Stimulated activated CD4-positive, alpha-beta T cell treated with anti-CD3 and anti-CD28 coated beads, Interleukin-2, amount 100 ng/mL, for 48 hours (primary cell): ENCODE measurements at regions not wholly inside any gene's neighbourhood (a gene's known extent, or its start where the extent isn't known, plus 50 kb on each side); places are given as distances from the start of the nearest gene placed in this dataset.
"Not testable (repeated sequence)": the region's sequence is repeated elsewhere in the genome, so short reads cannot be mapped to it uniquely, and the experiment has no call there.

Experiments used
- DNase-seq, 2 donors: peaks; one replicate each; pipeline ENCODE4 v3.0.0-alpha.2; 2020

- not testable (repeated sequence) for DNase-seq
Observed at GRCh38 chr15:20285696-20286300, 255.8 kb downstream of the GOLGA6L6 start.

GRCh38 chr15:20284891-20285535, 256.6 kb downstream of the GOLGA6L6 start:
- not testable (repeated sequence) for DNase-seq

- not testable (repeated sequence) for DNase-seq
Observed at GRCh38 chr15:20283651-20284050, 257.9 kb downstream of the GOLGA6L6 start.

- DNase-seq, result not testable (repeated sequence)
Observed at GRCh38 chr15:20282491-20282943, 259.1 kb downstream of the GOLGA6L6 start.

GRCh38 chr15:20281567-20282275, 259.9 kb downstream of the GOLGA6L6 start:
- DNase-seq, result not testable (repeated sequence)

- DNase-seq, result no peak
Observed at GRCh38 chr15:20280933-20281463, 260.6 kb downstream of the GOLGA6L6 start.

- DNase-seq, result not testable (repeated sequence)
Observed at GRCh38 chr15:20280141-20280932, 261.3 kb downstream of the GOLGA6L6 start.

GRCh38 chr15:20279056-20279455, 262.5 kb downstream of the GOLGA6L6 start:
- not testable (repeated sequence) for DNase-seq

- DNase-seq, result not testable (repeated sequence)
Observed at GRCh38 chr15:20278376-20278775, 263.2 kb downstream of the GOLGA6L6 start.

GRCh38 chr15:20277451-20277850, 264.1 kb downstream of the GOLGA6L6 start:
- DNase-seq, result not testable (repeated sequence)

GRCh38 chr15:20276312-20277114, 265.1 kb downstream of the GOLGA6L6 start:
- not testable (repeated sequence) for DNase-seq

- not testable (repeated sequence) for DNase-seq
Observed at GRCh38 chr15:20275373-20275967, 266.1 kb downstream of the GOLGA6L6 start.

- no peak for DNase-seq
Observed at GRCh38 chr15:20272422-20273184, 269.0 kb downstream of the GOLGA6L6 start.

- no peak for DNase-seq
Observed at GRCh38 chr15:20271647-20272046, 270.0 kb downstream of the GOLGA6L6 start.

GRCh38 chr15:20269956-20270355, 271.6 kb downstream of the GOLGA6L6 start:
- DNase-seq, result not testable (repeated sequence)

- DNase-seq, result not testable (repeated sequence)
Observed at GRCh38 chr15:20267996-20268395, 273.6 kb downstream of the GOLGA6L6 start.

GRCh38 chr15:20267051-20267730, 274.4 kb downstream of the GOLGA6L6 start:
- DNase-seq, result not testable (repeated sequence)

GRCh38 chr15:20265710-20266109, 275.9 kb downstream of the GOLGA6L6 start:
- not testable (repeated sequence) for DNase-seq
